Panc1 (cell line): ENCODE measurements at regions not wholly inside any gene's neighbourhood (a gene's known extent, or its start where the extent isn't known, plus 50 kb on each side); places are given as distances from the start of the nearest gene placed in this dataset.

Experiments
- POLR2AphosphoS5 ChIP-seq: IDR thresholded peaks from 2 replicates; pipeline ENCODE4 v1.6.1; 2012; ENCODE audit warnings: mild to moderate bottlenecking, low read depth, low read length, moderate library complexity
- SIN3A ChIP-seq: IDR thresholded peaks from 2 replicates; pipeline ENCODE4 v1.6.1; 2012; ENCODE audit warnings: low read depth, mild to moderate bottlenecking, low read length, moderate library complexity, borderline replicate concordance; ENCODE audit not compliant: insufficient read depth
- TCF7L2 ChIP-seq: IDR thresholded peaks from 2 replicates; pipeline ENCODE4 v1.6.1; 2011; ENCODE audit warnings: mild to moderate bottlenecking, low read depth, low read length, inconsistent platforms
- TF ChIP-seq, protein P1 (sequence below): fragments of 450-650 bp; IDR thresholded peaks from 2 replicates; pipeline ENCODE4 v1.5.1; 2017; ENCODE audit warnings: mild to moderate bottlenecking
- TF ChIP-seq, protein P2 (sequence below), 2 experiments: IDR thresholded peaks; 2 replicates each; pipeline ENCODE4 v1.6.1; 2011 to 2012; ENCODE audit warnings: low read depth in 2 of 2, control low read depth in 1 of 2, low read length in 1 of 2, mild to moderate bottlenecking in 1 of 2, moderate library complexity in 1 of 2; ENCODE audit not compliant: insufficient read depth in 1 of 2

DNA sequence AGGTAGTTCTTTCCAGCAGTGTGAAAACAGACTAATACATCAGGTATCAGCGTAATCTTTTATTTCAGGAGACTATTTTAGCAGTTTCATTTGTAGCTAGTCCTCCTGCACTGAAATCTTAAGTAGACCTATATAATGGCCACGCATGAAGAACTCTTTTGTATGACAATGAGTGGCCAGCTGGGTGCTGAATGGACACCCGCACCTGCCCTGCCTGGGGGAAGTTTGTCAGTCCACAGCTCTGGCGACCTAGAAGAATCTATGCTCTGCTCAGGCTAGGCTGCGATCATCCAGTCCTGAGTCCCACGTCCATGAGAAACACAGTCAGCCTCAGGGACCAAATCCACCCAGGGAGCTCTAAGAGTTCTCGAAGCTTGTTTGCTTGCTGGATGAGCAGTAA lies 709.2 kb upstream of the ID2 start:
- TF ChIP-seq, protein P1, sequence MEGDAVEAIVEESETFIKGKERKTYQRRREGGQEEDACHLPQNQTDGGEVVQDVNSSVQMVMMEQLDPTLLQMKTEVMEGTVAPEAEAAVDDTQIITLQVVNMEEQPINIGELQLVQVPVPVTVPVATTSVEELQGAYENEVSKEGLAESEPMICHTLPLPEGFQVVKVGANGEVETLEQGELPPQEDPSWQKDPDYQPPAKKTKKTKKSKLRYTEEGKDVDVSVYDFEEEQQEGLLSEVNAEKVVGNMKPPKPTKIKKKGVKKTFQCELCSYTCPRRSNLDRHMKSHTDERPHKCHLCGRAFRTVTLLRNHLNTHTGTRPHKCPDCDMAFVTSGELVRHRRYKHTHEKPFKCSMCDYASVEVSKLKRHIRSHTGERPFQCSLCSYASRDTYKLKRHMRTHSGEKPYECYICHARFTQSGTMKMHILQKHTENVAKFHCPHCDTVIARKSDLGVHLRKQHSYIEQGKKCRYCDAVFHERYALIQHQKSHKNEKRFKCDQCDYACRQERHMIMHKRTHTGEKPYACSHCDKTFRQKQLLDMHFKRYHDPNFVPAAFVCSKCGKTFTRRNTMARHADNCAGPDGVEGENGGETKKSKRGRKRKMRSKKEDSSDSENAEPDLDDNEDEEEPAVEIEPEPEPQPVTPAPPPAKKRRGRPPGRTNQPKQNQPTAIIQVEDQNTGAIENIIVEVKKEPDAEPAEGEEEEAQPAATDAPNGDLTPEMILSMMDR = no peak
- TF ChIP-seq POLR2AphosphoS5 (no peak), SIN3A (no peak), TCF7L2 (no peak)
- TF ChIP-seq, protein P2, sequence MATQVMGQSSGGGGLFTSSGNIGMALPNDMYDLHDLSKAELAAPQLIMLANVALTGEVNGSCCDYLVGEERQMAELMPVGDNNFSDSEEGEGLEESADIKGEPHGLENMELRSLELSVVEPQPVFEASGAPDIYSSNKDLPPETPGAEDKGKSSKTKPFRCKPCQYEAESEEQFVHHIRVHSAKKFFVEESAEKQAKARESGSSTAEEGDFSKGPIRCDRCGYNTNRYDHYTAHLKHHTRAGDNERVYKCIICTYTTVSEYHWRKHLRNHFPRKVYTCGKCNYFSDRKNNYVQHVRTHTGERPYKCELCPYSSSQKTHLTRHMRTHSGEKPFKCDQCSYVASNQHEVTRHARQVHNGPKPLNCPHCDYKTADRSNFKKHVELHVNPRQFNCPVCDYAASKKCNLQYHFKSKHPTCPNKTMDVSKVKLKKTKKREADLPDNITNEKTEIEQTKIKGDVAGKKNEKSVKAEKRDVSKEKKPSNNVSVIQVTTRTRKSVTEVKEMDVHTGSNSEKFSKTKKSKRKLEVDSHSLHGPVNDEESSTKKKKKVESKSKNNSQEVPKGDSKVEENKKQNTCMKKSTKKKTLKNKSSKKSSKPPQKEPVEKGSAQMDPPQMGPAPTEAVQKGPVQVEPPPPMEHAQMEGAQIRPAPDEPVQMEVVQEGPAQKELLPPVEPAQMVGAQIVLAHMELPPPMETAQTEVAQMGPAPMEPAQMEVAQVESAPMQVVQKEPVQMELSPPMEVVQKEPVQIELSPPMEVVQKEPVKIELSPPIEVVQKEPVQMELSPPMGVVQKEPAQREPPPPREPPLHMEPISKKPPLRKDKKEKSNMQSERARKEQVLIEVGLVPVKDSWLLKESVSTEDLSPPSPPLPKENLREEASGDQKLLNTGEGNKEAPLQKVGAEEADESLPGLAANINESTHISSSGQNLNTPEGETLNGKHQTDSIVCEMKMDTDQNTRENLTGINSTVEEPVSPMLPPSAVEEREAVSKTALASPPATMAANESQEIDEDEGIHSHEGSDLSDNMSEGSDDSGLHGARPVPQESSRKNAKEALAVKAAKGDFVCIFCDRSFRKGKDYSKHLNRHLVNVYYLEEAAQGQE (IDR thresholded peaks at IDR 0.05; ENCODE audit: insufficient read depth in 1 of 2, low read depth in 2 of 2, low read length in 1 of 2) = no peak
